OCI-LY7 (cell line): ENCODE measurements at regions not wholly inside any gene's neighbourhood (a gene's known extent, or its start where the extent isn't known, plus 50 kb on each side); places are given as distances from the start of the nearest gene placed in this dataset.

Experiments used
- EZH2phosphoT487 ChIP-seq: fragments of 200-600 bp; sonication (generic); IDR thresholded peaks from 2 replicates; pipeline ENCODE4 v1.6.1; 2018; ENCODE audit warnings: low read depth, borderline replicate concordance, mild to moderate bottlenecking, mixed run types, antibody characterized with exemption, low read length, moderate library complexity, mixed read lengths
- TF ChIP-seq, protein P1 (sequence below): fragments of 200-600 bp; sonication (generic); conservative IDR thresholded peaks from 2 replicates; pipeline ENCODE4 v1.5.1; 2014; ENCODE audit warnings: mild to moderate bottlenecking, antibody characterized with exemption, low read length, moderate library complexity, mixed read lengths

GRCh38 chr1:115531631-115532264 lies 110.0 kb upstream of the VANGL1 start:
- TF ChIP-seq, protein P1, sequence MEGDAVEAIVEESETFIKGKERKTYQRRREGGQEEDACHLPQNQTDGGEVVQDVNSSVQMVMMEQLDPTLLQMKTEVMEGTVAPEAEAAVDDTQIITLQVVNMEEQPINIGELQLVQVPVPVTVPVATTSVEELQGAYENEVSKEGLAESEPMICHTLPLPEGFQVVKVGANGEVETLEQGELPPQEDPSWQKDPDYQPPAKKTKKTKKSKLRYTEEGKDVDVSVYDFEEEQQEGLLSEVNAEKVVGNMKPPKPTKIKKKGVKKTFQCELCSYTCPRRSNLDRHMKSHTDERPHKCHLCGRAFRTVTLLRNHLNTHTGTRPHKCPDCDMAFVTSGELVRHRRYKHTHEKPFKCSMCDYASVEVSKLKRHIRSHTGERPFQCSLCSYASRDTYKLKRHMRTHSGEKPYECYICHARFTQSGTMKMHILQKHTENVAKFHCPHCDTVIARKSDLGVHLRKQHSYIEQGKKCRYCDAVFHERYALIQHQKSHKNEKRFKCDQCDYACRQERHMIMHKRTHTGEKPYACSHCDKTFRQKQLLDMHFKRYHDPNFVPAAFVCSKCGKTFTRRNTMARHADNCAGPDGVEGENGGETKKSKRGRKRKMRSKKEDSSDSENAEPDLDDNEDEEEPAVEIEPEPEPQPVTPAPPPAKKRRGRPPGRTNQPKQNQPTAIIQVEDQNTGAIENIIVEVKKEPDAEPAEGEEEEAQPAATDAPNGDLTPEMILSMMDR = no peak
- TF ChIP-seq EZH2phosphoT487 = no peak
